ENCODE measurements at regions not wholly inside any gene's neighbourhood (a gene's known extent, or its start where the extent isn't known, plus 50 kb on each side); places are given as distances from the start of the nearest gene placed in this dataset.

DNA sequence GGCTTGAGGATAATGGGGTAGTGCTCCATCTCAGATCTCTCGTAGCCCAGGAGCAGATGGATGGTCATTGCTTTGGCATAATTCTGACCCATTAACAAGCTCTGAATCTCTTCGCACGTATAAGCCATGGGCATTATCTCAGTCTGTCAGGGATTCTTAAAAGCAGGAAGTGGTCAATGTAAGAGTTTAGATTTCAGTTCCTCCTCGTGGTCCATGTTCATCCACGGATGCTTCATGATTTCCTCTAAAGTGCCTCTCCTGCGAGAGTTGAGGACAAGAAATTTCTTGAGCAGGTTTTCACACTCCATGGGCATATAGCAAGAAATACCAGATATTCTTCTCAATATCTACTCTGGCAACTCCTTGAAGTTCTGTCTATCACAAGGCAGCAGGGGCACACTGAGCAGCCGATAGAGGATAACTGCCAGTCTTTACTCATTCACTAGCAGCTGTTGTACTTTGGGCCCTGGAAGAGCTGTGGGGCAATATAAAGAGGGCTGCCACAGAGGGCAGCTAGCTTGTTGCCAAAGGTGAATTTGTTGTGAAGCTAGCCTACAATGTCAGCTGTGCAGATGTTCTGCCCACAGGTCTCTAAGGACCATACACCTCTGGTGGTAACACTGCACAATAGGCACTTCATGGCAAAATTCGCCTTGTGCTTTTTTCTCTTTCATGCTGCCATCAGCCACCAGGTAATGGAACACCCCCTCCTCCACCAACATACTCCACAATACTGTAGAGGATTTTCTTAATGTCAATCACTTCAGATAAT, 52.0 kb upstream of the WDR17 start:
- no peak for TF ChIP-seq GABPA (IDR thresholded peaks at IDR 0.05; ENCODE audit: low read depth)
- no peak for TF ChIP-seq CTCF (IDR thresholded peaks at IDR 0.05; ENCODE audit: insufficient read depth, low read length)
- TF ChIP-seq REST (IDR thresholded peaks at IDR 0.05; ENCODE audit: insufficient replicate concordance, low read depth): no peak
- no peak for TF ChIP-seq POLR2AphosphoS5 (IDR thresholded peaks at IDR 0.05; ENCODE audit: low read depth)
- peak; percentile 82 for TF ChIP-seq SPI1 (IDR thresholded peaks at IDR 0.05; ENCODE audit: borderline replicate concordance, low read depth)

Data from HL-60 (cell line).